HG03064 (cell line): ENCODE measurements at regions not wholly inside any gene's neighbourhood (a gene's known extent, or its start where the extent isn't known, plus 50 kb on each side); places are given as distances from the start of the nearest gene placed in this dataset.
A peak's percentile ranks its signal among the peaks of the same experiment; 100 is the strongest.
"Not testable (repeated sequence)": the region's sequence is repeated elsewhere in the genome, so short reads cannot be mapped to it uniquely, and the experiment has no call there.

Experiments
- ATAC-seq: cut with Tn5 transposase; IDR thresholded peaks from one replicate; pipeline ENCODE4 v1.9.1; 2021; ENCODE audit warnings: low read depth; ENCODE audit not compliant: unreplicated experiment

- no peak for ATAC-seq
These were observed 58.8 kb downstream of the PPP4R3C start for GRCh38 chrX:27404366-27404765.

DNA sequence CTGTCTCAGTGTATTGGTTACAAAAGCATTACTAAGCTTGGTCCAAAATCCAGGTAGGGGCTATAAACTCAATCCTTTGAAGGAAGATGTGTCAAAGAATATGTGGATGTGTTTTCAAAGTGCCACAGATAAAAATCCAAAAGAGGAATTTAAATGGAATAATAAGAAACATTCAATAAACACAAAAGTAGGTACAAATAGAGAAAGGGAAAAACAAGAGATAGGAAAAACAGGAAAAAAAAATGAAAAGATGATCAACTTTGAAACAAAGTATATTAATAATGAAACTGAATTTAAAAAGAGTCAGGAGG is 64.0 kb downstream of the PPP4R3C start:
- no peak for ATAC-seq

- no peak for ATAC-seq
These were observed 71.5 kb downstream of the PPP4R3C start for GRCh38 chrX:27391623-27392022.

- no peak for ATAC-seq
These were observed 81.7 kb downstream of the PPP4R3C start for GRCh38 chrX:27381419-27381818.

- ATAC-seq = no peak
These were observed 82.8 kb downstream of the PPP4R3C start for GRCh38 chrX:27380163-27380845.

GRCh38 chrX:27354021-27354420 is 109.1 kb downstream of the PPP4R3C start:
- ATAC-seq = no peak

- ATAC-seq = no peak
These were observed 112.7 kb downstream of the PPP4R3C start for GRCh38 chrX:27350476-27350875.

DNA sequence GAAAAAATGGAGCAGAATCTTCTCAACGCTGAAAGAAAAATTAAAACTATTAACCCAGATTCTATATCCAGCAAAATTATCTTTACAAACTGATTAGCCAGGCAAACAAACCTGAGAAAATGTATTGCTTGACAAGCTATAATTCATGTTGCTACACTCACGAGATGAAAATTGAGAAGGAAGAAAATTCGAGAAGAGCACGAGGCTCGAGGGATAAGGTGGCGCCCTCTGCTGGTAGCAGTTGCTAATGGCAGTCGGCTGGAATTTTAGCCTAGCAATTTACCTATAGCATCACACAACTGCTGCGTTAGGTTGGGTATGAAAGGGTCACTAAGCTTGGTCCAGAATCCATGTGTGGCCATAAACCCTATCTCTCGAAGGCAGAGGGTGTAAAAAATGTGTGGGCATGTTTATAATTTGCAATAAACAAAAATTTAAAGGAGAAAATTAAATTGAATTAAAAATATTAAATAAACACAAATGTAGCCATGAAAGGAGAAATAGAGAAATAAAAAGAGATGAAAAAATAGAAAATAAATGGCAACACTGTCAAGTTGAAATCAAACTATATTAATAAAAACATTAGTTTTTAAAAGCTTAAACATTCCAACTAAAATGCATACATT is 126.6 kb downstream of the PPP4R3C start:
- ATAC-seq = peak; percentile 67

DNA sequence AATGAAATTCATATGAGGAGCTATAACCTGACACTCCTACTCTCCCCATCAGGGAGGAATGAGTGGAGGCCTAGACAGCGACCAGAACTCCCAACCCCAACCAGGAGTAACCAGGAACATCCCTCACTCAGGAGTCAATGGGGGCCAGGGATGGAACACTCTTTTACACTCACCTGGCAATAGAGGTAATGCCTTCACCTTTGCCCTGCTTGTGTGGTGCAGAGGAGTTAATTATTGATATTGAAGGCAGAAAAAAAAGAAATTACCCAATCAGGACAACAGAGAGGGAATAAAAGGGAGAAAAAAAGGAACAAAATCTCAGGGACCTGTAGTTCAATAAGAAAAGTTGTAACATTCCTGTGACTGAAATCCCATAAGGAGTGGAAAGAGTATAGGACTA is 141.5 kb downstream of the PPP4R3C start:
- ATAC-seq = no peak

GRCh38 chrX:27309406-27309805 is 153.7 kb downstream of the PPP4R3C start:
- ATAC-seq = no peak

GRCh38 chrX:27307546-27307945 is 155.6 kb downstream of the PPP4R3C start:
- ATAC-seq = no peak

DNA sequence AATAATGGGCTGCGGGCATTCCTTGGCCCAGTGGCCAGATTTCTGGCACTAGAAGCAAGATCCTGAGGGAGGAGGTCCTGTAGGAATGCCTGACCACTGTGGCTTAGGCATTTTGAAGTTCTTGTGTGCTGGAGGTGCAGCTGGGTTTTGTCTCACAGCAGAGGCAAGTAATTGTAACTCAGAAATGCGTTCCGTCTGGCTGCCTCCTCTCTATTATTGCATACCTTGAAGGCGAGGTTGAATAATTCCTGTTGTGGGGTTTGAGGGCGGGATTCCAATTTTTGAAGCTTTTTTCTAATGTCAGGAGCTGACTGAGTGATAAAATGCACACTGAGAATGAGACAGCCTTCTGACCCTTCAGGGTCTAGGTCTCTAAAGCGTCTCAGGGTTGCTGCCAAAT is 170.6 kb downstream of the PPP4R3C start:
- ATAC-seq = not testable (repeated sequence)

DNA sequence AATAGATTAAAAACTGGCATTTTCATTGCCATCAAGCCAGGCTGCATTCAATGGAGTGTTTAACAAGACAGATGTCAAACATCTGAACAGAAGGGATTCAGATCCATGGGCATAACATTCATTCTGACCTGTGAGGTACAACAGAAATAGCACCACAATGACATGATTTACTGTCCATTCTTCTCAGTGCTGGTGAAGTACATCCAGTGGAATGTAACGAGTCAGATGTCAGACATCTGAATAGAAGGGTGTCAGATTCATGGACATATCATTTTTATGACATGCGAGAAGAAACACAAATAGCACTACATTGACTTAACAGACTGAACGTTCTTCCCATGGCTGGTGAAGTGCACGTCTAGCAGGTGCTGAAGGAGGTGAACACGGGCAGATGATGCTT is 186.4 kb downstream of the PPP4R3C start:
- ATAC-seq = no peak

DNA sequence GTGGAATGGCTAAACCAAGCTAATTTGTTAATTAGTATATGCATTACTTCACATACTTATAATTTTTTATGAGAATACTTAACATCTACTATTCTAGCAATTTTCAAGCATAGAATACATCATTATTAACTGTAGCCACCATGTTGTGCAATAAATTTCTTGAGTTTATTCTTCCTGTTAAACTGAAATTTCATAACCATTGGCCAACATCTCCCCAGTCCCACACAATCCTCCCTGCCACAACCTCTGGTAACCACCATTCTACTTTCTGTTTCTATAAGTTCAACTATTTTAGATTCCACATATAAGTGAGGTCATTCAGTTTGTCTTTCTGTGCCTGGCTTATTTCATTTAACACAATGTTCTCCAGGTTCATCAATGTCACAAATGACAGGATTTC is 208.5 kb downstream of the PPP4R3C start:
- no peak for ATAC-seq

- ATAC-seq = no peak
These were observed 211.8 kb downstream of the PPP4R3C start for GRCh38 chrX:27251369-27251768.

DNA sequence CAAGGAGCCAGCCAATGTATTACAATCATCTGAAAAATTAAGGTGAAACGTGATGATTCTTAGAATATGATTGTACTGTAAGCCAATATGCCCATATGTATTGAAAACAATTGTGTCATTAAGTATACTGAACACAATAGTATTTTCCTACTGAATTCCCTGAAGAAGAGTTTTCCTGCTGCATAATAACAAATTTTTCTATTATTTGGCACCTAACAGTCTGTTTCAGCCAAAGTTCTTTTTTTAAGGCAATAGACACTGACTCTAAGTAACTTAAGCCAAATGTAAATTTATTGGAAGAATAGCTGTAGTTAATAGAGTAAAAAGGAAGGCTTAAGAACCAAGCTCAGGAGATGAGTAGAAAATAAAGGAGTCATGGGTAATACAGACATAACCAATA is 220.6 kb downstream of the PPP4R3C start:
- no peak for ATAC-seq

GRCh38 chrX:27241981-27242380 is 221.2 kb downstream of the PPP4R3C start:
- no peak for ATAC-seq

- not testable (repeated sequence) for ATAC-seq
These were observed 223.1 kb downstream of the PPP4R3C start for GRCh38 chrX:27240042-27240441.

GRCh38 chrX:27236681-27237080 is 226.5 kb downstream of the PPP4R3C start:
- ATAC-seq = no peak

GRCh38 chrX:27229721-27230120 is 233.4 kb downstream of the PPP4R3C start:
- ATAC-seq = no peak

DNA sequence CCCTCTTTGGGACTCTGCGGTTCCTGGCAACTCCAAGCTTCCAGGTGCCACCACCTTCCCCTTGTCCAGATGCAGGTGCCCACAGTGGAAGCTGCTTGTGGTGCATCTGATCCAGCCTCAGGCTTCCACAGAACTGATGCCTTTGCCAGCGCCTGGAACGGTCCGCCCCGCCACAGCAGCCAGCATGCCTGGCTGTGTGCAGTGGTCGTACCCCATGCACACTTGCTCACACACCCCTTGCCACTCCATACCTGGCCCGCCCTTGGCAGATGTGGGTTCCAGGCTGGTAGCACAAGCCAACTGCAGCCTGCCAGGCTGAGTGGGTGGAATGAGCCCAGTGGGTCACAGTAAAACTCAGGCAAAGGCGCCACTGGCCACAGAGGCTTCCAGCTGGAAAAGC is 240.5 kb downstream of the PPP4R3C start:
- no peak for ATAC-seq

DNA sequence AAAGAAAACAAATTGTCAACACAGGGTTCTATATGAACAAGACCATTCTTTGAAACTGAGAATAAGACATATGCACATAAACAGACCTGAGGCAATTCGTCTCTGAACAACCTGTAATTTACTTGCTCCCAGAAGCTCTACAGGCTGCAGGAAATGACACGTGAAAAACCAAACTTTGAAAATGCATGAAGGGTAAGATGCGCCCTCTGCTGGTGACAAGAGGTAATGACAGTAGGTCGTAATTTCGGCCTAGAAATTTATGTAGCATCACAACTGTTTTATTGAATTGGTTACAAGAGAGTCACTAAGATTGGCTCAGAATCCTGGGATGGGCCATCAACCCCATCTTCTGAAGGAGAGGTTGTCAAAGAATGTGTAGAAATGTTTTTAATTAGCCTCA is 276.5 kb downstream of the PPP4R3C start:
- no peak for ATAC-seq

DNA sequence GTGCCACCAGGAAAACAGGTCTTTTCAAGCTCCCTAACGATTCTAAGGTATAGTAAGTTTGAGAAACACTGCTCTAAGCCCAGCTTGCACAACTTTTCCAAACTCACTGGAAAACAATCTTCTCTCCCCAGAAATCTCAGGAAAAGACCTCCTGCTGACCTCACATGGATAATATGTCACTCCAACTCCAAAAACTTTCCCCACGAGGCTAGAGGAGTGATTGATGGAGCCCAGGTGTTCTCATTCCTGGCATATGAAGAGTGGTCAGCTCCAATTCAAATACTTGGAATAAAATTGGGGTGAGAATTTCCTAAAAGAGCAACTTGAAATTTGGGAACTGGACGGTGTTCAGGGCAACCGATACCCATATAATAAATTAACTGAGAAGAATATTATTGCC is 299.9 kb downstream of the PPP4R3C start:
- ATAC-seq = no peak
